ENCODE measurements at regions not wholly inside any gene's neighbourhood (a gene's known extent, or its start where the extent isn't known, plus 50 kb on each side); places are given as distances from the start of the nearest gene placed in this dataset.

GRCh38 chr11:70663815-70664214, 265.5 kb downstream of the CTTN start:
- CTCF ChIA-PET: no interaction called here
- no peaks in the 10 kb centered on the region for H3K36me3 Mint-ChIP-seq (ENCODE audit: low read depth)
- no peak for DNase-seq
- POLR2A ChIA-PET: no interaction called here
- TF ChIP-seq CTCF (IDR thresholded peaks at IDR 0.05): no peak
- no peaks in the 10 kb centered on the region for H3K9me3 Mint-ChIP-seq
- no peak overlapping the region for H3K27ac Mint-ChIP-seq
- H3K4me3 Mint-ChIP-seq: no peak overlapping the region
- H3K4me1 Mint-ChIP-seq: no peaks in the 10 kb centered on the region
- peaks cover 35% of the 10 kb centered on the region for H3K27me3 Mint-ChIP-seq
- intact Hi-C loops (cut with micrococcal nuclease): no loop called here
- no peak for ATAC-seq (ENCODE audit: low read depth)

- no peak overlapping the region for H3K4me3 Mint-ChIP-seq
- POLR2A ChIA-PET: no interaction called here
- DNase-seq (no peak), ATAC-seq (ENCODE audit: low read depth) (no peak)
- peaks cover 21% of the 10 kb centered on the region for H3K27me3 Mint-ChIP-seq
- CTCF ChIA-PET: no interaction called here
- H3K9me3 Mint-ChIP-seq: no peaks in the 10 kb centered on the region
- H3K4me1 Mint-ChIP-seq: no peaks in the 10 kb centered on the region
- TF ChIP-seq CTCF (IDR thresholded peaks at IDR 0.05): no peak
- intact Hi-C loops (cut with micrococcal nuclease): no loop called here
- H3K27ac Mint-ChIP-seq: no peak overlapping the region
- H3K36me3 Mint-ChIP-seq (ENCODE audit: low read depth): no peaks in the 10 kb centered on the region
Measured at GRCh38 chr11:70666311-70666710, 268.0 kb downstream of the CTTN start.

- DNase-seq (no peak), ATAC-seq (ENCODE audit: low read depth) (no peak)
- H3K4me1 Mint-ChIP-seq: no peaks in the 10 kb centered on the region
- ChIA-PET POLR2A (no interaction called here), CTCF (no interaction called here)
- H3K27ac Mint-ChIP-seq: no peak overlapping the region
- no peaks in the 10 kb centered on the region for H3K9me3 Mint-ChIP-seq
- H3K36me3 Mint-ChIP-seq (ENCODE audit: low read depth): no peaks in the 10 kb centered on the region
- no peak overlapping the region for H3K4me3 Mint-ChIP-seq
- H3K27me3 Mint-ChIP-seq: peaks cover 17% of the 10 kb centered on the region
- intact Hi-C loops (cut with micrococcal nuclease): no loop called here
- no peak for TF ChIP-seq CTCF (IDR thresholded peaks at IDR 0.05)
Measured at GRCh38 chr11:70667767-70668166, 269.4 kb downstream of the CTTN start.

GRCh38 chr11:70668204-70669202, 270.2 kb downstream of the CTTN start:
- Mint-ChIP-seq H3K9me3 (no peaks in the 10 kb centered on the region), H3K27ac (no peak overlapping the region), H3K27me3 (peaks cover 17% of the 10 kb centered on the region), H3K36me3 (ENCODE audit: low read depth) (no peaks in the 10 kb centered on the region), H3K4me3 (no peak overlapping the region), H3K4me1 (no peaks in the 10 kb centered on the region)
- ChIA-PET CTCF (no interaction called here), POLR2A (no interaction called here)
- no peak for TF ChIP-seq CTCF (IDR thresholded peaks at IDR 0.05)
- intact Hi-C loops (cut with micrococcal nuclease): no loop called here
- no peak for DNase-seq
- no peak for ATAC-seq (ENCODE audit: low read depth)

- ChIA-PET CTCF (no interaction called here), POLR2A (no interaction called here)
- H3K27ac Mint-ChIP-seq: no peak overlapping the region
- DNase-seq (no peak), ATAC-seq (ENCODE audit: low read depth) (no peak)
- intact Hi-C loops (cut with micrococcal nuclease): no loop called here
- TF ChIP-seq CTCF (IDR thresholded peaks at IDR 0.05): no peak
- H3K9me3 Mint-ChIP-seq: peaks cover 4% of the 10 kb centered on the region
- H3K27me3 Mint-ChIP-seq: peaks cover 13% of the 10 kb centered on the region
- no peaks in the 10 kb centered on the region for H3K4me1 Mint-ChIP-seq
- no peak overlapping the region for H3K4me3 Mint-ChIP-seq
- H3K36me3 Mint-ChIP-seq (ENCODE audit: low read depth): no peaks in the 10 kb centered on the region
Measured at GRCh38 chr11:70669281-70669680, 271.0 kb downstream of the CTTN start.
